BLaER1 (cell line): ENCODE measurements at regions not wholly inside any gene's neighbourhood (a gene's known extent, or its start where the extent isn't known, plus 50 kb on each side); places are given as distances from the start of the nearest gene placed in this dataset.

Experiments
- H3K27ac ChIP-seq: shearing (Covaris generic); formaldehyde crosslinking; 2 replicates; pipeline ENCODE4 v1.8.1; 2022
- H3K27me3 ChIP-seq: shearing (Covaris generic); formaldehyde crosslinking; 2 replicates; pipeline ENCODE4 v1.8.1; 2022
- H3K36me3 ChIP-seq: shearing (Covaris generic); formaldehyde crosslinking; 2 replicates; pipeline ENCODE4 v1.8.1; 2022
- H3K4me1 ChIP-seq: shearing (Covaris generic); formaldehyde crosslinking; 2 replicates; pipeline ENCODE4 v1.8.1; 2022
- H3K4me2 ChIP-seq: shearing (Covaris generic); formaldehyde crosslinking; 2 replicates; pipeline ENCODE4 v1.8.1; 2022
- H3K4me3 ChIP-seq: shearing (Covaris generic); formaldehyde crosslinking; 2 replicates; pipeline ENCODE4 v1.8.1; 2022
- H3K9ac ChIP-seq: shearing (Covaris generic); formaldehyde crosslinking; 2 replicates; pipeline ENCODE4 v1.8.1; 2022
- H3K9me3 ChIP-seq: shearing (Covaris generic); formaldehyde crosslinking; 2 replicates; pipeline ENCODE4 v1.8.1; 2022
- H4K20me1 ChIP-seq: shearing (Covaris generic); formaldehyde crosslinking; 2 replicates; pipeline ENCODE4 v1.8.1; 2022
- Cebpa-rat ChIP-seq: shearing (Covaris generic); IDR thresholded peaks from 2 replicates; pipeline ENCODE4 v1.8.1; 2022

DNA sequence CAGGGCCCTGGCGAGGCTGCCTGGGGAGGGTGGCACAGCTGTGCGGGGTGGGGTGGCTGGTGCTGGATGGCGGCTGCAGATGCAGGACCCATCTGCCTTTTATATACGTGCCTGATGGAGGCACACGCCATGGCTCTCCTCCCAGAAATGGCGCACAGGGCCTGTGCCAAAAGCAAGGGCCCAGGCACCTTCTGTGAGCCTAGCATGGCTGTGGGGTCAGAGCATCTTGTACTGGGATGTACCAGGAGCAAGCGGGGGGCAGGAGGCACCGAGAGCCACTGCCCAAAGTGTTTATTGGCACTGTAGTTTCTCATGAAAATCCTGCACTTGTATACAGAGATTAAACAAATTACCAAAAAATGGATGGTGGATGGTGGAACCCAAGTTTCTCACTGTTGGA, 724.1 kb downstream of the GALR1 start:
- no peak overlapping the region for H3K27ac ChIP-seq
- H3K4me1 ChIP-seq: no peaks in the 10 kb centered on the region
- TF ChIP-seq Cebpa-rat: no peak
- H3K9me3 ChIP-seq: 0 out of 2 replicates have a peak, but pooled peaks cover 7% of the 10 kb centered on the region
- H3K4me2 ChIP-seq: no peak overlapping the region
- no peaks in the 10 kb centered on the region for H4K20me1 ChIP-seq
- no peak overlapping the region for H3K9ac ChIP-seq
- no peak overlapping the region for H3K4me3 ChIP-seq
- no peaks in the 10 kb centered on the region for H3K27me3 ChIP-seq
- no peaks in the 10 kb centered on the region for H3K36me3 ChIP-seq

DNA sequence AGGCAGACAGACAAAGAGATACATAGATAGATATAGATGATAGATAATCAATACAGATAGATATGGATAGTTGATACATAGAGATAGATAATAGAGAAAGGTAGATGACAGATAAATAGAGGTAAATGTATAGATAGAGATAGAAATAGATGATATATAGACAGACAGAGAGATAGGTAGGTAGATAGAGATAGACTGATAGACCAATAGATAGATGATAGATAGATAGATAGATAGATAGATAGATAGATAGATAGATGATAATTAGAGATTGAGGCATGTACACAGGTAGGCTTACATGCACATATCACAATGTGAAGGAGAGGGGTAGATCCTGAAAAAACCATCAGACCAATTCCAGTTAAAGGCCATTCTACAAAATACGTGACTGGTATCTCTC, 724.7 kb downstream of the GALR1 start:
- Histone ChIP-seq H3K4me2 (no peak overlapping the region), H3K27me3 (no peaks in the 10 kb centered on the region), H3K36me3 (no peaks in the 10 kb centered on the region), H3K4me3 (no peak overlapping the region), H4K20me1 (no peaks in the 10 kb centered on the region), H3K4me1 (no peaks in the 10 kb centered on the region), H3K27ac (no peak overlapping the region), H3K9me3 (0 out of 2 replicates have a peak, but pooled peaks cover 7% of the 10 kb centered on the region), H3K9ac (no peak overlapping the region)
- no peak for TF ChIP-seq Cebpa-rat

DNA sequence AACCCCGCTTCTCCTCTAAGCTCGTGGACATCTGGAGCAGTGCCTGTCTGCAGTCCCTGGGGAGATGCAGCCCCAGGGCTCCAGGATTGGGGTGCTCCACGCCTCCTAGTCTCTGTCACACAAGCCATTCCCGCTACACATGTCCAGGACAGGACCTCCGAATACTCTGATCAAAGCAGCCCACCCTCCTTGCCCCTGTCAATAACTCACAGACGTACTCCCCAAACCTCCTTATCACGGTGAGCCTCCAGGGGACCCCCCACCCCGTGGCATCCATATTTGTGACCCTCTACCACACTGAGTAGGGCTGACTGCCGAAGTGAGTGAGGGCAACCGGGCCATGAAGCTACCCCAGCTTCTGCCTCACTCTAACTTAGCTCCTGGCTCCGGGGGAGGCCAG, 727.7 kb downstream of the GALR1 start:
- Histone ChIP-seq H3K4me3 (no peak overlapping the region), H3K36me3 (no peaks in the 10 kb centered on the region)
- no peak for TF ChIP-seq Cebpa-rat

DNA sequence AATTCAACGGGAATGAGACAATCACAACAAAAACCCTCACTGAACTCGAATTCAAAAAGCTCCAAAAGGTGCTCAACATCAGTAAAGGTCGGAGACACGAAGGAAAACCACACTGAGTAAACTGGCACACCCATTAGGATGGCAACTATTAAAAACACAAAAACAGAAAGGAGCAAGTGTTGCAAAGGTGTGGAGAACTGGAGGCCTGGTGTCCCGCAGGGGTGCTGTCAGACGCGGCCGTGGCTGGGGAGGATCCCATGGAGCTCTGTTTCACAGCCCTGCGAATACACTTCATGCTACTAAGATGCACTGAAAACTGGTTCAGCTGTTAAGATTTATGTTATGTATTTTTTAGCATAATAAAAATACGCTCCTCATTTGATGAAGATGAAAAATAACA, 730.6 kb downstream of the GALR1 start:
- Histone ChIP-seq H4K20me1 (no peaks in the 10 kb centered on the region), H3K27ac (no peak overlapping the region), H3K4me3 (no peak overlapping the region), H3K9me3 (0 out of 2 replicates have a peak, but pooled peaks cover 7% of the 10 kb centered on the region), H3K9ac (no peak overlapping the region), H3K4me1 (no peaks in the 10 kb centered on the region), H3K4me2 (no peak overlapping the region), H3K27me3 (no peaks in the 10 kb centered on the region), H3K36me3 (no peaks in the 10 kb centered on the region)
- no peak for TF ChIP-seq Cebpa-rat

More for the DNA sequence above, 727.7 kb downstream of the GALR1 start:
- H3K4me1 ChIP-seq: no peaks in the 10 kb centered on the region
- H3K9me3 ChIP-seq: 0 out of 2 replicates have a peak, but pooled peaks cover 7% of the 10 kb centered on the region
- no peak overlapping the region for H3K9ac ChIP-seq
- H3K27me3 ChIP-seq: no peaks in the 10 kb centered on the region
- H3K27ac ChIP-seq: no peak overlapping the region
- no peak overlapping the region for H3K4me2 ChIP-seq
- H4K20me1 ChIP-seq: no peaks in the 10 kb centered on the region

DNA sequence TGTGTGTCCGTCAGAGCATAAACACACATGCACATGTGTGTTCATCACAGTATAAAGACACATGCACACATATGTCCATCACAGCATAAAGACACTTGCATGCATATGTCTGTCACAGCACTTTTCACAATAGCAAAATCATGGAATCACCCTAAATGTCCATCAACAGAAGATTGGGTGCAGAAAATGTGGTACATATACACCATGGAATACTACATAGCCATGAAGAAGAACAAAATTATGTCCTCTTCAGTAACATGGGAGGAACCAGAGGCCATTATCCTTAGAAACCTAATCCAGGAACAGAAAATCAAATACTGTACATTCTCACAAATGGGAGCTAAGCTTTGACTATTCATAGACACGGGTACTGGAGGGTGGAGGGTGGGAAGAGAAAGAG, 732.2 kb downstream of the GALR1 start:
- H3K27me3 ChIP-seq: no peaks in the 10 kb centered on the region

DNA sequence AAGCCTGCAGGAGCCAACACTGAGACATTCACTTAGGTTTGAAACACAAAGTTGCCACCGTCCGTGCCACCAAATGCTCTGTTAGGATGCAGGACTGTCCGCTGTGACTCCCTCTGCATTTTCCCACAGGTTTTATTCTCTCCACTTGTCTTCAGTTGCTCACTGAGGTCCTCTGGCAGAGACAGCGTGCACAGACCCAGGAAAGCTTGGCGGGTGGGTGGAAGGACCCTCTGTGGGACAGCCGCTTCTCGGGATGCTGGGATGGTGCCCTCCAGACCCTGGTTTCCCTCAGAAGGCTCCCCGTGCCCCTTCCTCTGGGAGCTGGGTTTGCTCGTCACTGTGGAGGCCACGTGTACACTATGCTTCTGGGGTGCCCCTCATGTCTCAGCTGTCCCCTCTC, 733.6 kb downstream of the GALR1 start:
- H3K36me3 ChIP-seq: no peaks in the 10 kb centered on the region
- no peaks in the 10 kb centered on the region for H3K9me3 ChIP-seq
- H3K4me3 ChIP-seq: no peak overlapping the region
- no peaks in the 10 kb centered on the region for H3K4me1 ChIP-seq
- H3K4me2 ChIP-seq: no peak overlapping the region
- no peak overlapping the region for H3K9ac ChIP-seq
- H4K20me1 ChIP-seq: no peaks in the 10 kb centered on the region
- TF ChIP-seq Cebpa-rat: no peak
- H3K27me3 ChIP-seq: no peaks in the 10 kb centered on the region
- H3K27ac ChIP-seq: no peak overlapping the region

More for the DNA sequence above, 732.2 kb downstream of the GALR1 start:
- Histone ChIP-seq H3K4me3 (no peak overlapping the region), H3K9ac (no peak overlapping the region), H4K20me1 (no peaks in the 10 kb centered on the region), H3K4me2 (no peak overlapping the region), H3K36me3 (no peaks in the 10 kb centered on the region), H3K9me3 (0 out of 2 replicates have a peak, but pooled peaks cover 7% of the 10 kb centered on the region), H3K27ac (no peak overlapping the region), H3K4me1 (no peaks in the 10 kb centered on the region)
- no peak for TF ChIP-seq Cebpa-rat

DNA sequence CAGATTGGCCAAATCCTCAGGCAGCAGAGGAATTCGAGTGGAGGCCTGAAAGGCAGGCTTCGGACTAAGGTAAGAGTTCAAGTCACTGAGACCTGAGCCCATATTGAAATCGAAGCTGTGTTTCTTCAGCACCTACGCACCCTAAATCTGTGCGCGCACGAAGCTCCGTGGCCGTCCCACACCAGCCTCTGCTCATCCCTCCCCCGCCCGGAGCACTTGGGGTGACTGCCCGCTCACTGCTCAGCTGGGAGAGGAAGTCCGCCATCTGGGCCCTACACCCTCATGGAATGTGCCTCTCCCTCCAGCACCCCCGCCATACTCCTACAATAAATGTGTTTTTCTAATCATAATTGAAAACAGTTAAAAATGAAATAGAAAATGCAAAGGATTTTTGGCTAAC, 734.5 kb downstream of the GALR1 start:
- no peak for TF ChIP-seq Cebpa-rat
- Histone ChIP-seq H3K4me2 (no peak overlapping the region), H3K27me3 (no peaks in the 10 kb centered on the region), H3K9ac (no peak overlapping the region), H3K9me3 (no peaks in the 10 kb centered on the region), H3K36me3 (no peaks in the 10 kb centered on the region), H3K4me1 (no peaks in the 10 kb centered on the region), H3K27ac (no peak overlapping the region), H4K20me1 (no peaks in the 10 kb centered on the region), H3K4me3 (no peak overlapping the region)

DNA sequence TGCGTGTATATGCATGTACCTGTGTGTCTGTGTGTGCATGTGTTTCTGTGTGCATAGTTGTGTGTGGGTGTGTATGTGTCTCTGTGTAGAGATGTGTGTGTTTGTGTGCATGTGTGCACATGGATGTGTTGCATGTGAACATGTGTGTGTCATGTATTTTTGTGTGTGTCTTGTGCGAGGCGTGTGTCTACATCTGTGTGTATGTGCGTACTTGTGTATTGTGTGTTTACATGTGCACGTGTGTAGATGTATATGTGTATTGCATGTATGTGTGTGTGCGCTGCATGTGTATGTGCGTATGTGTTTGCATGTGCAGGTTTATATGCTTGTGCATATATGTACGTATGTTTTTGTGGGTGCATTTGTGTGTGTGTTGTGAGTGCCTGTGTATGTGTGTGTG, 735.2 kb downstream of the GALR1 start:
- Histone ChIP-seq H3K9me3 (no peaks in the 10 kb centered on the region), H3K9ac (no peak overlapping the region), H4K20me1 (no peaks in the 10 kb centered on the region), H3K4me1 (no peaks in the 10 kb centered on the region), H3K36me3 (no peaks in the 10 kb centered on the region), H3K4me2 (no peak overlapping the region), H3K27me3 (no peaks in the 10 kb centered on the region), H3K4me3 (no peak overlapping the region), H3K27ac (no peak overlapping the region)
- TF ChIP-seq Cebpa-rat: no peak

DNA sequence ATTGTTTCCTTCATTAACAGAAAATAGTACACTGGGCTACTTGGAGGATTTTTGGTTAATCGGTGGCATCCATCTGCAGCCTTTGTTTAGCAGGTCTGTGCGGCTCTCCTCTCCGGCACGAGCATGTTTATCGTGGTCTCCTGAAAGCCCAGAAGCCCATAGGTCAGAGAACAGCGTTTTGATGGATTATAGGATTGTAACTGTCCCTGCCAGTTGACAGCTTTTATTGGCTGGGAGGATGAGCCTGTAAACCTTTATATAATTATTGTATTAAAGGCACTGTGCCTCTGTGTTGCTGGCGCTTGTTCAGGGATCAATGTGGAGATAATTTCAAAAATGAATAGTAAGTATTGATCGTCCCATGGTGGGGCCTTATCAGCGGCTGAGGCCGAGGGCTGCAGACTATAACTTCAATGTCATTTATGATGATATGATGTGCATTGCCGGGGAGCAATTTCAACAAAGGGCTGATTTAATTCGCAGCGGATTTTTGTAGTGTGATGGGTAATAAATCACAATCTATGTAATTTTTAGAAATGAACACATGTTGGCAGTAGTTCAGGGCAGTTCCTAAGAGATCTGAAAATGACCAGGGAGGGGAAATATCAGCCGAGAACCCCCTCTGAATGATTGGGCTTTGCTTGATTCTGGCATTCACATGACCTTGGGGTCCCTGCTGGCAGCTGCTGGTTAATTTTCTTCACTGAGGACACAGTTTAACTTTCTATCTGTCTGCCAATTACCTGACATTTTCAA, 736.1 kb downstream of the GALR1 start:
- H3K36me3 ChIP-seq: no peaks in the 10 kb centered on the region
- H3K9ac ChIP-seq: no peak overlapping the region
- TF ChIP-seq Cebpa-rat: no peak
- no peak overlapping the region for H3K4me2 ChIP-seq
- no peaks in the 10 kb centered on the region for H3K9me3 ChIP-seq
- H3K4me3 ChIP-seq: no peak overlapping the region
- no peaks in the 10 kb centered on the region for H3K4me1 ChIP-seq
- H3K27me3 ChIP-seq: no peaks in the 10 kb centered on the region
- H3K27ac ChIP-seq: no peak overlapping the region
- no peaks in the 10 kb centered on the region for H4K20me1 ChIP-seq

DNA sequence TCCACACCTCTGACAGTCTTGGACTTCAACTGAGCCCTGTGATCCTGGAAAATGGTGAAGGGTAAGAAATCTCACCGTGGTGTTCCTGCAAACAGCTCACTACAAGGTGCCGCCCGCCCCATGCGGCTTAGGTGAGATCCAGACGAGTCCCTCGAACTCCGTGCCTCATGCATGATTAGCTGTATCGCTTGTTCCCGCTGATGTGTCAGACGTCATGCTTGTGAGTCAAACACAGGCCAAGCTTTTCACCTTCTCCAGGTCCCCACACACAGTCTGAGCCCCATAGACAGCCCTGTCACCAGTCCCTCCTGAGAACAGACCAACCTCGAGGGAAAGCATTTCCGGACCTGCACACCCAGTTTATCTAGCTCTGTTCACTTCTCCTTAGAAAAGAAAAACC, 740.5 kb downstream of the GALR1 start:
- Histone ChIP-seq H3K4me3 (no peak overlapping the region), H3K36me3 (no peaks in the 10 kb centered on the region), H3K27me3 (no peaks in the 10 kb centered on the region), H3K27ac (no peak overlapping the region), H3K9me3 (no peaks in the 10 kb centered on the region), H3K9ac (no peak overlapping the region), H4K20me1 (no peaks in the 10 kb centered on the region), H3K4me1 (no peaks in the 10 kb centered on the region), H3K4me2 (no peak overlapping the region)
- TF ChIP-seq Cebpa-rat: no peak
